ENCODE measurements at regions not wholly inside any gene's neighbourhood (a gene's known extent, or its start where the extent isn't known, plus 50 kb on each side); places are given as distances from the start of the nearest gene placed in this dataset.

- H3K23me2 ChIP-seq (ENCODE audit: insufficient read length, low read depth, low read length, poor library complexity, severe bottlenecking), result no peaks in the 10 kb centered on the region
- DNase-seq, result no peak
- no peaks in the 10 kb centered on the region for H3K9me3 ChIP-seq (ENCODE audit: control insufficient read depth, low read depth, low read length)
- Mint-ChIP-seq H3K9me3 (no peaks in the 10 kb centered on the region), H3K27me3 (ENCODE audit: low read depth) (no peaks in the 10 kb centered on the region; the same call in none of the 2 replicates), H3K4me3 (no peak overlapping the region), H3K4me1 (peaks cover 21 to 24% of the 10 kb centered on the region in 2 experiments), H3K36me3 (ENCODE audit: insufficient read depth in 1 of 3, low read depth in 3 of 3) (no peaks in the 10 kb centered on the region), H3K27ac (no peak overlapping the region)
- no peaks in the 10 kb centered on the region for H3K79me2 ChIP-seq (ENCODE audit: insufficient read depth, low read length)
- peaks cover 2% of the 10 kb centered on the region; the same call in 1 of the 2 replicates for H3K4me1 ChIP-seq (ENCODE audit: insufficient read depth, low read length)
- no peaks in the 10 kb centered on the region for H3K79me1 ChIP-seq (ENCODE audit: insufficient read depth, low read depth, low read length, poor library complexity, severe bottlenecking)
- no peak overlapping the region for H2BK12ac ChIP-seq (ENCODE audit: insufficient read length, low read depth, low read length)
- no peak overlapping the region for H2AK5ac ChIP-seq (ENCODE audit: insufficient read length, low read length)
- H3K56ac ChIP-seq (ENCODE audit: insufficient read length, low read depth, low read length), result no peak overlapping the region
- no peak overlapping the region for H3K14ac ChIP-seq (ENCODE audit: insufficient read depth, low read length)
- H4K91ac ChIP-seq (ENCODE audit: insufficient read length, low read depth, low read length), result no peak overlapping the region
- TF ChIP-seq, protein P1, sequence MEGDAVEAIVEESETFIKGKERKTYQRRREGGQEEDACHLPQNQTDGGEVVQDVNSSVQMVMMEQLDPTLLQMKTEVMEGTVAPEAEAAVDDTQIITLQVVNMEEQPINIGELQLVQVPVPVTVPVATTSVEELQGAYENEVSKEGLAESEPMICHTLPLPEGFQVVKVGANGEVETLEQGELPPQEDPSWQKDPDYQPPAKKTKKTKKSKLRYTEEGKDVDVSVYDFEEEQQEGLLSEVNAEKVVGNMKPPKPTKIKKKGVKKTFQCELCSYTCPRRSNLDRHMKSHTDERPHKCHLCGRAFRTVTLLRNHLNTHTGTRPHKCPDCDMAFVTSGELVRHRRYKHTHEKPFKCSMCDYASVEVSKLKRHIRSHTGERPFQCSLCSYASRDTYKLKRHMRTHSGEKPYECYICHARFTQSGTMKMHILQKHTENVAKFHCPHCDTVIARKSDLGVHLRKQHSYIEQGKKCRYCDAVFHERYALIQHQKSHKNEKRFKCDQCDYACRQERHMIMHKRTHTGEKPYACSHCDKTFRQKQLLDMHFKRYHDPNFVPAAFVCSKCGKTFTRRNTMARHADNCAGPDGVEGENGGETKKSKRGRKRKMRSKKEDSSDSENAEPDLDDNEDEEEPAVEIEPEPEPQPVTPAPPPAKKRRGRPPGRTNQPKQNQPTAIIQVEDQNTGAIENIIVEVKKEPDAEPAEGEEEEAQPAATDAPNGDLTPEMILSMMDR (conservative IDR thresholded peaks at IDR 0.05), result no peak
- no peak overlapping the region for H3K23ac ChIP-seq (ENCODE audit: insufficient read length, low read depth, low read length)
- no peak overlapping the region for H2BK20ac ChIP-seq (ENCODE audit: low read depth, low read length, poor library complexity, severe bottlenecking)
- no peak overlapping the region for H4K5ac ChIP-seq (ENCODE audit: insufficient read length, low read depth, low read length)
- H2BK120ac ChIP-seq (ENCODE audit: low read depth, low read length, poor library complexity, severe bottlenecking), result no peak overlapping the region
- H3K4ac ChIP-seq (ENCODE audit: low read depth, low read length), result no peak overlapping the region
- no CpG with 5 or more reads among the region's 3 CpGs for WGBS (ENCODE audit: extremely low coverage, insufficient read length, low lambda C conversion rate)
- no peak overlapping the region for H2AFZ ChIP-seq (ENCODE audit: low read length)
- no peak overlapping the region for H3K4me2 ChIP-seq (ENCODE audit: insufficient read depth, insufficient read length, low read length)
- no peak overlapping the region for H4K8ac ChIP-seq (replicated peaks; ENCODE audit: insufficient read length, low read depth, low read length)
- no peak overlapping the region for H3T11ph ChIP-seq (ENCODE audit: low read length)
- no peak overlapping the region for H3K9ac ChIP-seq (ENCODE audit: extremely low read depth, insufficient read length, low read length)
- H4K20me1 ChIP-seq (ENCODE audit: control insufficient read depth, insufficient read depth, insufficient read length), result no peaks in the 10 kb centered on the region
- no peak overlapping the region for H2BK15ac ChIP-seq (ENCODE audit: low read depth, low read length)
- no peak overlapping the region for H3K18ac ChIP-seq (ENCODE audit: insufficient read length, low read depth, low read length)
- no peak overlapping the region for H2BK5ac ChIP-seq (ENCODE audit: insufficient read length, low read length)
- H3K27ac ChIP-seq (ENCODE audit: insufficient read length, low read depth, low read length), result no peak overlapping the region
- no peaks in the 10 kb centered on the region for H3K27me3 ChIP-seq (ENCODE audit: insufficient read depth, low read length)
Observed at GRCh38 chr15:47584316-47584715, 133.0 kb upstream of the SEMA6D start.

Measured in H9 (cell line).